SKM-1 treated with dmso at 0.1 percent for 144 hours (cell line): ENCODE measurements at regions not wholly inside any gene's neighbourhood (a gene's known extent, or its start where the extent isn't known, plus 50 kb on each side); places are given as distances from the start of the nearest gene placed in this dataset.
"Not testable (repeated sequence)": the region's sequence is repeated elsewhere in the genome, so short reads cannot be mapped to it uniquely, and the experiment has no call there.

ENCODE experiments used
- DNase-seq: peaks from one replicate; lab custom pipeline; 2025; ENCODE audit not compliant: unreplicated experiment; lab: John Stamatoyannopoulos, UW

DNA sequence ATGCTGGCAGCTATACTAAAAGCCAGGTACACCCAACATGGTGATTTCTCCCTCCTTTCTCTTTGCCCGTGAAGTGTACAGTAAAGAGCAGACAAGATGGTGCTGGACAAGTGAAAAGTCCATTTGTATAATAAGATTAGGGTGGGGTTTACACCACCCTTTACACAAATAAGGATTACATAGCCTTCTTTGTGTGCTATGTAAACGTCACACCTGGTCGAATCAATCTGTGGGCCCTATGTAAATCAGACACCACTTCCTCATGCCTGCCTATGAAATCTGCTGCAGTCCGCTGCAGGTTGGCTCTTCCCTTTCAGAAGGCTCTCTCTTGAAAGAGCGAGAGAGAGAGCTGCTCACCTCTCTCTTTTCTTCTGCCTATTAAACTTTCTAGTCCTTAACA is 1054.3 kb upstream of the SLC39A10 start:
- DNase-seq, result no peak

DNA sequence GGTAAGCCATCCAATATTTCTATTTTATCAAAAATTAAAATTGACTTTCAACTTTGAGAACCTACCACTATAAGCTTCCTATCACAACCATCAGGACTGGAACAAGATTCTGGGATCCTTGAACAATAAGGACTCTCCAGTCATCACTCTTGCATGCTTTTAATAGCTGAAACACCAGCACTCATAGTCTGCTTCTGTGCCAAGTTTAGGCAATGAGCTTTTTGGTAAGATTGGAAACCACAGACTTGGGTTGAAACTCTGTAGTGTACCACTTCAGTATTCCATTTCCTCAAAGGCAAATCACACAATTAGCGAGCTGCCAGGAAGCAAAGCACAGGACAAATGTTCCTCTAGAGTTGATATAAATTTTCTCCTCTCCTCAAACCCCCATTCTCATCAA is 1065.8 kb upstream of the SLC39A10 start:
- no peak for DNase-seq

DNA sequence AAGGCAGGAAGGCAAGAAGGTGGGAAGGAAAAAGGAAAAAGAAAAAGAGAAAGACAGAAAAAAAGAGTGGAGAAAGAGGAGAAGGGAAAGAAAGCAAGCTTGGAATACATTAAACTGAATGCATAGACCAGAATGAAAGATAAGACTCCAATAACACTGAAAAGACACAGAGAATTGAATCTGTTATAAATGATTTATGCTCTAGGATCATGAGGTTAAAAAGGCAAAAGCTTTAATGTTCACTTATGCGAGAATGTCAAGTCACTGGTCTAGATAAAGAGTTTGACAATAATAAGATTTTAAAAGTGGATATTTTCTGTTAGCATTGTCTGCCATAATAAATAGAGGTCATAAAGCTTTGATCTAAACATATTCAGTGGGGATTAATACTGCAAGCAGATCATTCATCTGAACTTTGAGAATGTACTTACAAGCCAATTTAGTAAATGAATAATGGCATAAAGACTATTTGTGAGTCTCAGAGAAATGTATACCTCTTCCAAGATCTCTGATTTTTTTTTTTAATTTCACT is 1069.2 kb upstream of the SLC39A10 start:
- no peak for DNase-seq

DNA sequence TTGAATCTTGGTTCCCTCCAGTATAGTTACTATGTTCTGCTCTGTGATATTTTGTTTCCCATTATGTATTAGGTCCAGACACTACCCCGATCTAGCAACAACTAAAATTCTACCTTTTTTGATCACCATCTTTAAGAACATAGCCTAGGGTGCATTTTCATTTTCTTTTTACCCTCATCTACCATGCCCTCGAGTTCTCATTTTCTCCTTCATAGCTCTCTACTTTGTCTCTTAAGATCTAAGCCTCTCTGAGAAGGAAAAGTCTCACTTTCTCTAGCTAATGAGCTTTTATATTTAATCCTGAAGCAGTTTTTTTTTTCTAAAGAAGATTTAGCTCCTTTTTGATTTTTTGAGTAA is 1089.4 kb upstream of the SLC39A10 start:
- no peak for DNase-seq

DNA sequence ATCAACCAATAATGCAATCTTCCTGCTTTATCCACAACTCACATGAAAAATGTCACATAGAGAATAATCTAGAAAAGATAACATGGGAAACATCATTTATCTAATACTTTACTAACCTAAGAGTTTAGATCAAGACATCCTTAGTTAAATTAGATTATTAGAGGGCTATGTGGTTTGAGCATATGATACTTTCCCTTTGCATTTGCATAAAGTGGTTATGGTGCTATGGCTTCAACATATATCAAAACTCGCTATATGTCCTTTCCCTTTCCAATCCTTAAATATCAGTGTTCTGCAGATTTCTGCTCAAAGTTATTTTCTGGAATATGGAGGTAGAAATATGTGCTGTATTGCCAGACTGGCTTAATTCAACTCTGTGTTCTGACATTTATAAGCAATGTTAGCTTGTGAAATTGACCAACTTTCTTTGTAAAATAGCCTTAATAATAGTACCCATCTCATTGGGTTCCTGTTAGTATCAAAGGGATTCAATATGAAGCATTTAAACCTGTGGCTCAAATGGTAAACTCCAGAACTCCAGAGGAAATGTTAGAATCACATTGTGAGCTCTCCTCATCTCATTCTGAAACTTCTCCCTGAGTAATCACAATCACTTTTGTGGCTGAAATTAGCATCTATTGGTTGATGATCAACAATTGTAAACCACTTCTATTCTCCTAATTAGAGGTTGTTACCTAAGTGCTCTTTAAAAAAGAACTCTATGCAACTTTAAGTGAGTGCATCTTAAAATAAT is 1089.9 kb upstream of the SLC39A10 start:
- no peak for DNase-seq

DNA sequence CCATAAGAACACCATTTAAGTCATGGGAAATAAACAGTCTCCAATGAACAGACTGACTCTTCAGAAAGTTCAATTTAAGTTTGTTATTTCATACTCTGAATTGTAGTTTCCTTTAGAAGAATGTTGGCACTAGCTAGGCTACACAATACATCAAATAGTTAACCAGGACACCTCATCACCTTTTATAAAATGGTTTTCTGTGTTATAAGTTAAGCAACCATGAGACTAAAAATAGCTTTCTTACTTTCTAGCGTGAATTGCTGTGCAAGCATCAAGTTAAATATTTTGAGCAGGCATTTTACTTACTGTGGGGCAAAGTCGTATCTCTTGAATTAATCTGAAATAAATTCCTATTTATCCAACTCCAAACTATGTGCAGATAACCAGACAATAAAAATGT is 1092.6 kb upstream of the SLC39A10 start:
- no peak for DNase-seq

DNA sequence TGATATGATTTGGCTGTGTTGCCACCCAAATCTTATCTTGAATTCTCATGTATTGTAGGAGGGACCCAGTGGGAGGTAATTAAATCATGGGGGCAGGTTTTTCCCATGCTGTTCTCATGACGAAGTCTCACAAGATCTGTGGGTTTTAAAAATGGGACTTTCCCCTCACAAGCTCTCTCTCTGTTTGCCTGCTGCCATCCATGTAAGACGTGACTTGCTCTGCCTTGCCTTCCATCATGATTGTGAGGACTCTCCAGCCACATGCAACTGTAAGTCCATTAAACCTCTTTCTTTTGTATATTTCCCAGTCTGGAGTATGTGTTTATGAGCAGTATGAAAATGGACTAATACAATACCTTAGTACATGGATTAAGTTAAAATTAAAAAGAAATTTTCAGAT is 1094.7 kb upstream of the SLC39A10 start:
- no peak for DNase-seq

DNA sequence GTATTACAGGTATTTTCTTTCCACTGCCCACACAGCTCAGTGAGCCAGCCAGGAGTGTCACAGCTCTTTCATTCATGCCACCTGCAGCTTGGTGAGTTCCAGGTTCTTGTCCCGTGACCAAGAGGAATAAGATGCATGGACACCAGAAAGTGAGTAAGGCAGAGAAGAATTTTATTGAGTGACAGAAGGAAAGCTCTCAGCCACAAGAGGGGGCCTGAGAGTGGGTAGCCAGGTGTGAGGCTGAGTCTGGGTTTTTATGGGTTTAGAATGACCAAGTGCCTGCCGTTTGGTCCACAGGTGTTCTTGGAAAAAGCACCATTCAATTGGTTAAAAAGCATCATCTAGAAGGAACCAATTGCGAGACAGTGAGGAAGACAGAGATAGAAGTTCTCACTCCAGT is 1097.1 kb upstream of the SLC39A10 start:
- DNase-seq, result no peak

DNA sequence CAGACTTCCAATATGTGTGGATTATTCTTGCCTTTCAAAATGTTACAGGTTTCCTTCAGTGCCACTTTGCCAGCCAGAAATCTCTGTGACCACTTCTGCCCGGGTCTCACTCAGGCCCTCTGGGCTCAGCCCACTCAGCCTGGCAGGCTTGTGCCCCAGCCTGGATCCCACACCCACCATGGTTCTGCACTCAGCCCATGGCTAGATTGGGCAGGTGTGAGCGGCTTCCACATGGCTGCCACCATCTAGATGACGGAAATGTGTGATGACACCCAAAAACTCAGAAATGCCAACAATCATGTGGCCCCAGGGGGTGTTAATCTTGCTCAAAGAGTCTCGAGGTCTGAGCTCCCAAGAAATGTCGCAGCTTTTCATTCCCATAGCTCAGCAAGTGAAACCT is 1097.5 kb upstream of the SLC39A10 start:
- no peak for DNase-seq

DNA sequence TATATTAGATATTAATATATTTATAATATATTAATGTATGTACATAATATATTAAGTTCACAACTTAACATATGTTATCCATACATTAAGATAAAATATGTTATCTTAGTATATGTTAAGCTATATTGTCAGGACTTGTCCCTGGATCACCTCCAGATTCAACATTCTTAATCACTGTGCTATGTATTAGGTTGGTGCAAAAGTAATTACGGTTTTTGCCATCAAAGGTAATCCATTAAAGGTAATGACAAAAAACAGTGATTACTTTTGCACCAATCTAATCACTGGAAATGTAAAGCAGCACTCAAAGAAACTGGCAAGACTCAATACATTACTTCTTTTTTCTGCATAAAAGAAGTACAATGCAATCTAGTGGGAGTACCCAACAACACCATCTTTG is 1099.0 kb upstream of the SLC39A10 start:
- DNase-seq, result no peak

DNA sequence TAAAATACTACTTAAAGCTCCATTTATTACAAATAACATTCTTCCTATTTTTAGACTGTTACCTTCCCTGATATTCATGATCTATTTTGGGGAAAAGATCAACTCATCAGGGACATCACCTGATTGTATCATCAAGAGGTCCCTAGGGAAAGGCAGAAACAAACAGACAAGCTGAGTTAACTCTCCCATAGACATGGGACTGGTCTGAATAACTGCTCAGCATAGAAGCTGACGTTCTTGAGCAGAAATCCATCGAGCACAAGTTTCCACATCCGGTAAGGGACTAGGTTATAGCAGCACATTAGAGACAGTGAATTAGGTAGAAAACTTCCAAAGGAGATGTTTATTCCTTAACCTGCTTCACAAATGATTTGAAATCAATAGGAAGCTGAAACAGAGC is 1100.4 kb upstream of the SLC39A10 start:
- DNase-seq, result no peak

DNA sequence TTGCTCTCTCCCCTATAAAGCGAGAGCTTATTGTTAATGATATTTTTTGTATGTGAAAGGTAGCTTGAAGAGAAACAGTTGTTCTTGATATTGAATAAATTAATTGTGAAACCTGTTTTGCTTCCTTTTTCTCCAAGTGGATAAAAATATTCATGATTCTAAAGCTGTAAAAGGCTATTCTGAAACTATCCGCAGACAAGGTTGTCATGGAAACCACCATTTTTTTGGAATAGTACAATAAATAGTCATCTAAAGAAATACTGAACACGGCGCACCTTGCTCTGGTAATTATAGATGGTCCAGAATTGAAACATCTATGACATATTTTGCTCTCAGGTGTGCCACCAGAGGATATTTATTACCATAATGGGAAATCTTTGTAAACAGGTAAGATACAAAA is 1103.0 kb upstream of the SLC39A10 start:
- no peak for DNase-seq

DNA sequence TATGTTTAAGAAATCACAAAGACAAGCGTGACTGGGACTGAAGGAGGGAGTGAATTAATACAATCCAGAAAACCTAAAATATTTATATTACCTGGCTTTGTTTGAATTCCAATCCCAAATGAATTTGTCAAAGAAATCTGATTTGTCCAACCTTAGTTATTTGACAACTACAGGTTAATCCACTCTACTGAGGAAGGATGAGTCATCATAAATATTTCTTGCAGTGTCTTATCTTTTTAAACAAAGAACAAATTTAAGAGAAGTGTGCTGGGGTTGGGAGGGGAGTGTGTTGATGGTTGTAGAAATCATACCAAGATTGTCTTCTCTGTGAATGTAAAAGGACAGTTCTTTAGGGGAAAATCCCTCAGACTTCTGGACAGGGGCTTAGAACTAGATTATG is 1106.3 kb upstream of the SLC39A10 start:
- no peak for DNase-seq

DNA sequence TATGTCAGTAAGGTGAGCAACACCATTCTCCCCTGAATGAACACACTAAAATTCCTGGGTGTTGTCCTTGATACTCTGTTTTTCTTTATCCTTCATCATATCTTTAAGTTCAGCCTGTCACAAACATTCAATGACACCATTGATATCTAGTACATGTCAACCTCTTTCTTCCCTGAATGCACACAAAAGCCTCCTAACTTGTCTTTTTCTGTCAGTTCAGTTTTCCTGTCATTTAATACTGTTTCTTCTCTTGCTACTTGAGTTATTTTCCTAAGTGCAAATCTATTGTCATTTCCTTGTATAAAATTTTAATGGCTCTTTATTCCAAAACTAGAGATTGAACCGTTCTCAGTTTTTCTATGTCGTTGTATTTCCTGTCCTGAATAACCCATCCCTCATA is 1107.6 kb upstream of the SLC39A10 start:
- DNase-seq, result no peak

DNA sequence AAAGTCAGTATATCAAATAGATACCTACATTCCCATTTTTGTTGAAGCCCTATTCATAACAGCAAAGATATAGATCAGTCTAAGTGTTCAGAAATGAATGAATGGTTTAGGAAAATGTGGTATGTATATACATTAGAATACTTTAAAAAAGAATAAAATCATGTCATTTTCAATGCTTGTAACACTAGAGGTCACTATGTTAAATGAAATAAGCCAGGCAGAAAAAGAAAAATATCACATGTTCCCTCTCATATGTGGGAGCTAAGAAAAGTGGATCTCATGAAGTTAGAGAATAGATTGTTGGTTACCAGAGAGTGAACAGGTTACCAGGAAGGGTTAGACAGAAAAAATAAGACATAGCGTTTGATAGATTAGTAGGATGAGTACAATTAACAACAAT is 1111.0 kb upstream of the SLC39A10 start:
- DNase-seq, result peak; percentile 10

DNA sequence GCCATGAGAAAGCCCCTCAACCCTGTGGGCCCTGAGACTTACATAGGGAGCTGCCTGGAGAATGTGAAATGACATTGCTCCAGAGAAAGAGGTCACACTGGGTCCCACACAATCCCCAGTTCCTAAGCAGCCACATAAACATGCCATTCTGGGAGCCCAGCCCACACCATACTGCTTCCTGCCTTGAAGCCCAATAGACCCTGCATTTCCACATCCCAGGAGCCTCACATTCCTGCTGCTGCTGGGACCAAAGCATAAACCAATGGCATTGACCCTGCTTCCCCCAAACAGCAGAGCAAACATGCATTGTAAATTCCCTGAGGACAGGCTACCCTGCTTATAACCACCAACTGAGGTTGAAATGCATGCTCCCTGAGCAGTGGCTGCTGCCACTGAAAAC is 1117.6 kb upstream of the SLC39A10 start:
- no peak for DNase-seq

DNA sequence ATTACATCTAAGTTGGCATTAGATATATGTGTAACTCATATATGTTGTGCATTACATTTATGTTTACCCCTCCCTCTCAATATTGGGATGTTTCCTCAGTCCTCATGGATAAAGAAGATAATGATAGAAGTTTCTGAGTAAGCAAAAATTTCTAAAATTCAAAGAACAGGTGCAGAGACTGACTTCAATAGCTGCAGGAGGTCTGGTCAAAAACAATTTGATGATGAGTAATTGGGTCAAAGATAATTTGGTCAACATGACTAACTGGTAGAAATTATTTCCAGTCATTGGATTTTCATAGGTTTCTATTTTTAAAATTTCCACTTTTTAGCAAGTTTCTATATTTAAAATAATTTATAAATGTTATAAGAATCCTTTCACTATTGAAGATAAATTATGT is 1130.9 kb upstream of the SLC39A10 start:
- no peak for DNase-seq

DNA sequence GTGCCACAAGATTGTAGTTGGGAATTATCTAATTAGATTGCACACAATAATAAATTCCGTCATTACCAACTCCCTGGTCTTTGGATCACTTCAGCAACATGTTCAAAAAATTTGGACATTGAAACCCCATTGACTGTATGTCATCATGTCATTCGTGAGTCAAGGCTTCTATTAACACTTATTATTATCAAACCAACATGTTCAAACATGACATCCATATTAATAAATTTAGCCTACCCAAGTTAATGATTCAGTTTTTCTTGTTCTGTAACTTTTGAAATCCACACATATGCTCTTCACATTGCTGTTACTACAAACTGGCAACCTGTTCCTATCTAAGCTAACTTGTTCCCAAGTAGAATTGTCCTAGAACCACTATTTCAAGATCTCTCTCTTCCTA is 1142.7 kb upstream of the SLC39A10 start:
- DNase-seq, result no peak

DNA sequence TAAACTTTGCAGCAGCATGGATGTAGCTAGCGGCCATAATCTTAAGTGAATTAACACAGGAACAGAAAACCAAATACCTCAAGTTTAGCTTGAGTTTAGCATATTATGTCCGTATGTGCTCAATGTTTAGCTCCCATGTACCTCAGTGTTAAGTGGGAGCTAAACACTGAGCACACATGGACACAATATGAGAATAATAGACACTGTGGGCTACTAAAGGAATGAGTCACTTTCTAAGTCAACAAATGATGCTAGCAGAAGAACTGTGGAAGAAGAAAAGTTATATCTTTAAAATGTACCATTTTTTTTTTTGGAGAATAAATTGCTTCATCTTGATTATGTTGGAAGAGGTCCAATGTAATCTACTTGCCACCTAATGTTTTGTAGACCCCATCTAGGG is 1146.0 kb upstream of the SLC39A10 start:
- not testable (repeated sequence) for DNase-seq

DNA sequence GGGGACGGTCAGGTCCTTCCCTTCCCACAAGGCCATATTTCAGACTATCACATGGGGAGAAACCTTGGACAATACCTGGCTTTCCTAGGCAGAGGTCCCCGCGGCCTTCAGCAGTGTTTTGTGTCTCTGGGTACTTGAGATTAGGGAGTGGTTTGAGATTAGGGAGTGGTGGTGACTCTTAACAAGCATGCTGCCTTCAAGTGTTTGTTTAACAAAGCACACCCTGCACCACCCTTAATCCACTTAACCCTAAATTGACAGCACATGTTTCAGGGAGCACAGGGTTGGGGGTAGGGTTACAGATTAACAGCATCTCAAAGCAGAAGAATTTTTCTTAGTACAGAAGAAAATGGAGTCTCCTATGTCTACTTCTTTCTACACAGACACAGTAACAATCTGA is 1152.2 kb upstream of the SLC39A10 start:
- DNase-seq, result not testable (repeated sequence)

DNA sequence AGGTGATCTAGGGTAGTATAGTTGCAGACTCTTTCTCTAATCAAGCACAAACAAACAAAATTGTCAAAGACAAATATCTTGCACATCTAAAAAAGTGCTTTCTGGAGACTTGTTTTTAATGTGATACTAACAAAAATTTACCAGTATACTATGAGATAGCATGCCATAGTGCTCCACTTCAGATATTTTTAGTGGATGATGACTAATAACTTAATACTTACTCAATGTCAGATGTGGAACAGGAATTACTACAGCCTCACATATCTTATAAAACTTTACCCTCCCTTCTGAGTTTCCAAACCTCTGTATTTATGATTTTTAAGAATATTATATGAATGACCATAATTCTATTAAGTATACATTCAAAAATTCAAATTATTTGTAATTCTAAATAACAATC is 1162.0 kb upstream of the SLC39A10 start:
- no peak for DNase-seq

DNA sequence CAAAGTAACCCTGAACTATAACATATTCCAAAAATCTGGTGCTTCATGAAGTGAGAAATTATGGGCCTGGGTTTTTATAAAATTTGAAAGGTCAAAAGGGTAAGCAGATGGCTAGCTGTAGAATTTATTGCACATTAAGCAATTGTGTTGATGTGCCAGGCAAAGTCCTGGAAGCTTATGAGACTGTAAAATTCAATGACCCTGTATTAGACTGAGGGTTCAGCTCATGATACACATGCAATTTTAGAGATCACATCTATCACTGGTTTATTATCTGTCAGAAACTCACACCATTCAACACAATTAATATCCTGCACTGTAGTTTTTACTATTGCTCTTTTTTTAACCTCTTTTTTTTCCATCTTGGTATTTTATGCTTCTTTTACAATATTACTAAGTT is 1162.6 kb upstream of the SLC39A10 start:
- DNase-seq, result no peak

DNA sequence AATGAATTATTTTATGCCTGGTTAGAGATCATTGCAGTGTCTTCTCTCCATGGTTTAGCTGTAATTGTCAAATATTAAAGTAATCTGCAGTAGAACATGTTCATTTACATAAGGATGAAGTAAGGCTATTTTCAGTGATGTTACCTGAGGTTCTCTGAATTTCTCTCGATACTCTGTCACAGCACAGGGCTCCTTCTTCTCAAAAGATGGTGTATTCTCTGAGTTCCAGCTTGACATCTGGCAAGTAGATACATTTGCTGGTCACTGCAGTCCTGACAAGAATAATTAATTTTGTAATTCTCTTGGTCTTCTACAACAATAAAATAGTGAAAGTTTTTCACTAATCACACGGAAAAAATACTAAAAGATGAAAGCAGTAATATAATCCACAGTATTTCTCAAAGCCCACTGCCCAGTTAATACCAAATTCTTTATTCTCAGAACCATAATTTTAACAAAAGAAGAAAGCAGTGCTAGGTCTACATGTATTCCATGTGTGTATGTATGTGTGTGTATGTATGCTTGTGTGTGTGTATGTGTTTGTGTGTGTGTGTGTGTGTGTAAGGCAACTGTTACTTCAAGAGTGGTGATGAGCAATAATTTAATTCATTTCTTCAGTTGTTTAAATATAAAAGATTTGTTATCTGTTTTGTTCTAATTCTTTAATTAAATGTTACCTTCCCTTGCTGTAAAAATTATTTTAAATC is 1165.5 kb upstream of the SLC39A10 start:
- DNase-seq, result peak; percentile 7
